GM12892 (cell line): ENCODE measurements at regions not wholly inside any gene's neighbourhood (a gene's known extent, or its start where the extent isn't known, plus 50 kb on each side); places are given as distances from the start of the nearest gene placed in this dataset.

Source experiments
- POLR2A ChIP-seq: IDR thresholded peaks from 2 replicates; pipeline ENCODE4 v1.6.1; 2011; ENCODE audit warnings: low read depth, low read length, control low read depth
- POLR2AphosphoS5 ChIP-seq: IDR thresholded peaks from 2 replicates; pipeline ENCODE4 v1.6.1; 2011; ENCODE audit warnings: low read depth, low read length, control low read depth
- TAF1 ChIP-seq: IDR thresholded peaks from 2 replicates; pipeline ENCODE4 v1.6.1; 2011; ENCODE audit warnings: low read depth, mild to moderate bottlenecking, control low read depth, low read length, borderline replicate concordance

DNA sequence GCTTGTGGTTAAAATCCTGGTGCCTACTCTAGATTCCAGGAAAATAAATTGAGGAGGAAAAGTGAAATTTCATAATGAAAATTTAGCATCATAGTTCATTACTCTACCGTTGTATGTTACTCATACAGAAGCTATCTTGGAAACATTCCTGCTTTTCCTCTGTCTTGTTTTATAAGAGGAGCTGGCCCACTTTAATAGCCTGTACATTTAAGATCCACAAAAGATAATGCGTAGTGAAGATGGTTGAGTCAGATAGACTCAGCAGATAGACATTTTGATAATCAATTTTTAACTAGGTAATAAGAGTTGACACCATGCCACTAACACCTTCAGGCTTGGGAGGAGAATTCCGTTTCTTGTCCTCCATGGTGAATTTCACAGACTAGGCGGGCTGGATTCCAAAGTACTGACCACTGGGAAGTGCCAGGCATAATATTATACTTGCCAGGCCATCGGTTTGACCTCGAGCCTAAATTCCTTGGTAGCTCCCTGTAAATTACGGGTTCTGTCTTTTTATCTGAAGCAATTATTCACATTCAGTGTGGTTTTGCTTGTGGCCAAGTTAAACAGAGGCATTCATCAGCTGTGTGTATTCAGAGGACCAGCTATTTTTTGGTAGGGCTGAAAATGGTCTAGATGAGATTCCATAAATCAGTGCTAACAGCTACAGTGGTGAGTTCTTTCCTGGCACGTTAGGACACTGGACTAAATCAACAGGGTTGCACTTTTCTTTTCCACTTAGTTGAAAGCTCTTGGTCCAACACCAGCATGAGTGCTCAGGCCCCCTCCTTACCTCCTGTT is 111.9 kb upstream of the KAZN start:
- no peak for TF ChIP-seq POLR2AphosphoS5
- no peak for TF ChIP-seq POLR2A
- TF ChIP-seq TAF1: no peak
